ENCODE measurements at regions not wholly inside any gene's neighbourhood (a gene's known extent, or its start where the extent isn't known, plus 50 kb on each side); places are given as distances from the start of the nearest gene placed in this dataset.

DNA sequence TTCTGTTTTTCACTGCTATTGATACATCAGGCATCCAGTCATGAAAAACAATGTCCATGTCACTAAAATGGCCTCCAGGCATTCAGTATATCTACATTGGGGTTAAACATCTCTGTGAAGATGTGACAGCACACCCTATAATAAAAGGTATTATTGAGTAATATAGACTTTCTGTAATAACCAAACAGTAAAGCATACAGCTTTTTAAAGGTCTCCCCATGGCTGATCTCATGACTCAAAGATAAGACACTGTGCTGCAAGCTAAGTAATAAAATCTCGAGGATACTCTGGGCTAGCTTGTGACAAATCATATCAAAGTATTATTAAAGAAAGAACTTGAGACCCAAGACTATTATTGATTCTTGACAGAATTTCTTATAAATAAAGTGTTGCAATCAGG is 613.1 kb upstream of the PKN2 start:
- H3K4me3 ChIP-seq (ENCODE audit: low read depth, low read length, poor library complexity, severe bottlenecking) = no peak overlapping the region
- H3K79me2 ChIP-seq (ENCODE audit: insufficient read depth, low read depth, low read length) = no peaks in the 10 kb centered on the region
- H3K36me3 ChIP-seq (ENCODE audit: insufficient read depth, low read length) = no peaks in the 10 kb centered on the region
- DNase-seq (ENCODE audit: low spot score) = no peak
- ChIA-PET POLR2A (interaction anchor here (0.9 kb wide), 1 partner anchor 24 kb away, joined by 4 read pairs; no protein-coding TSS in a partner anchor), CTCF (ENCODE audit: unreplicated experiment) (no interaction called here)
- H2AFZ ChIP-seq (ENCODE audit: low read length) = no peak overlapping the region
- H3K4me1 ChIP-seq (ENCODE audit: insufficient read depth, low read length, poor library complexity, severe bottlenecking) = no peaks in the 10 kb centered on the region
- BruUV-seq (replicated peaks) = no TSS peak
- no peaks in the 10 kb centered on the region for H3K9me3 ChIP-seq (ENCODE audit: low read length)
- no peak overlapping the region for H3K4me2 ChIP-seq (ENCODE audit: low read length)
- no peak for TF ChIP-seq EZH2phosphoT487 (IDR thresholded peaks at IDR 0.05; ENCODE audit: borderline replicate concordance, low read depth, low read length)
- TF ChIP-seq, protein P1, sequence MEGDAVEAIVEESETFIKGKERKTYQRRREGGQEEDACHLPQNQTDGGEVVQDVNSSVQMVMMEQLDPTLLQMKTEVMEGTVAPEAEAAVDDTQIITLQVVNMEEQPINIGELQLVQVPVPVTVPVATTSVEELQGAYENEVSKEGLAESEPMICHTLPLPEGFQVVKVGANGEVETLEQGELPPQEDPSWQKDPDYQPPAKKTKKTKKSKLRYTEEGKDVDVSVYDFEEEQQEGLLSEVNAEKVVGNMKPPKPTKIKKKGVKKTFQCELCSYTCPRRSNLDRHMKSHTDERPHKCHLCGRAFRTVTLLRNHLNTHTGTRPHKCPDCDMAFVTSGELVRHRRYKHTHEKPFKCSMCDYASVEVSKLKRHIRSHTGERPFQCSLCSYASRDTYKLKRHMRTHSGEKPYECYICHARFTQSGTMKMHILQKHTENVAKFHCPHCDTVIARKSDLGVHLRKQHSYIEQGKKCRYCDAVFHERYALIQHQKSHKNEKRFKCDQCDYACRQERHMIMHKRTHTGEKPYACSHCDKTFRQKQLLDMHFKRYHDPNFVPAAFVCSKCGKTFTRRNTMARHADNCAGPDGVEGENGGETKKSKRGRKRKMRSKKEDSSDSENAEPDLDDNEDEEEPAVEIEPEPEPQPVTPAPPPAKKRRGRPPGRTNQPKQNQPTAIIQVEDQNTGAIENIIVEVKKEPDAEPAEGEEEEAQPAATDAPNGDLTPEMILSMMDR (conservative IDR thresholded peaks at IDR 0.05; ENCODE audit: low read length) = no peak
- H3K27ac ChIP-seq (ENCODE audit: low read depth, low read length, poor library complexity, severe bottlenecking) = no peak overlapping the region
- no peaks in the 10 kb centered on the region for H4K20me1 ChIP-seq (ENCODE audit: insufficient read depth, low read length)
- intact Hi-C loops (cut with micrococcal nuclease; ENCODE audit: unreplicated experiment) = no loop called here
- no peaks in the 10 kb centered on the region for H3K9me2 ChIP-seq (ENCODE audit: insufficient read depth, low read length)

DNA sequence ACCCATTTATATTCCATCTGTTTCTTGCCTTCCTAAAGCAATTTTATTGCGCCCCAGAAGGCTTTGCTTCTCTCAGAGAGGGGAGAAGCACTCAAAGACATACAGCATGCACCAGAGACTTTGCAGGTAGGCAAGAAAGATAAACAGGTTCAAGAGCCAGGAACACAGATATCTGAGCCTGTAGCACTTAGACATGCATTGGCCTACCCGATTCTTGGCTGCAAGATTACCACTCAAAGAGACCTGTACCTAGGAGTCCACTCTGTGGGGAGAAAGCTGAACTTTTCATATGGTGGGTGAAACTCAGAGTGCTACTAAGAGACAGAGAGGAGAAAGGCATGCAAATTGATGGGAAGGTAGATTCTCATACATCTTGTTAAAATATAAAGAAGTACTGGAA is 609.4 kb upstream of the PKN2 start:
- CTCF ChIA-PET (ENCODE audit: unreplicated experiment) = no interaction called here
- no peak overlapping the region for H3K4me2 ChIP-seq (ENCODE audit: low read length)
- TF ChIP-seq EZH2phosphoT487 (IDR thresholded peaks at IDR 0.05; ENCODE audit: borderline replicate concordance, low read depth, low read length) = no peak
- TF ChIP-seq, protein P1 (conservative IDR thresholded peaks at IDR 0.05; ENCODE audit: low read length) = no peak

DNA sequence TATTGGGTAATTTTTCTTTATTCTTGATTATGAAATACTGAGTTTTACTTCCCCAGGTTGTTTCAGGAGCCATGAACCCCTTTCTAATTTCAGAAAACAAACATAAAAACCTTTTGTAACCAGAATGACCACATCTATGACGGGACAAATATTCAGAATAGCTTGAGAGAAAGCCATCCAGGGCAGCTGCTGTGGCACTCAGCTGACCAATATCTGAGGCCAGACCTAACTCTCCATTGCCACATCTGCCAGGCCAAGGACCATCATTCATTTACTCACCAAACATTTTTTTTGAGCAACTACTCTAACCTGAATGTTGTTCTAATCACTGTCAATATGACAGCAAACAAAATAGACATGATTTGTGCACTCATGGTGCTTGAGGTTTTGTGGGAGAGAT is 608.3 kb upstream of the PKN2 start:
- TF ChIP-seq, protein P1 (conservative IDR thresholded peaks at IDR 0.05; ENCODE audit: low read length) = no peak
- no peak for TF ChIP-seq EZH2phosphoT487 (IDR thresholded peaks at IDR 0.05; ENCODE audit: borderline replicate concordance, low read depth, low read length)

More for the DNA sequence above, 609.4 kb upstream of the PKN2 start:
- no peak overlapping the region for H3K27ac ChIP-seq (ENCODE audit: low read depth, low read length, poor library complexity, severe bottlenecking)
- DNase-seq (ENCODE audit: low spot score) = no peak
- H3K79me2 ChIP-seq (ENCODE audit: insufficient read depth, low read depth, low read length) = no peaks in the 10 kb centered on the region
- no TSS peak for BruUV-seq (replicated peaks)
- no peaks in the 10 kb centered on the region for H4K20me1 ChIP-seq (ENCODE audit: insufficient read depth, low read length)
- no peaks in the 10 kb centered on the region for H3K9me3 ChIP-seq (ENCODE audit: low read length)
- no peaks in the 10 kb centered on the region for H3K36me3 ChIP-seq (ENCODE audit: insufficient read depth, low read length)
- H3K4me3 ChIP-seq (ENCODE audit: low read depth, low read length, poor library complexity, severe bottlenecking) = no peak overlapping the region
- no peaks in the 10 kb centered on the region for H3K4me1 ChIP-seq (ENCODE audit: insufficient read depth, low read length, poor library complexity, severe bottlenecking)
- H3K9me2 ChIP-seq (ENCODE audit: insufficient read depth, low read length) = no peaks in the 10 kb centered on the region
- intact Hi-C loops (cut with micrococcal nuclease; ENCODE audit: unreplicated experiment) = no loop called here
- POLR2A ChIA-PET = no interaction called here
- no peak overlapping the region for H2AFZ ChIP-seq (ENCODE audit: low read length)

More for the DNA sequence above, 608.3 kb upstream of the PKN2 start:
- CTCF ChIA-PET (ENCODE audit: unreplicated experiment) = no interaction called here
- Histone ChIP-seq H3K27ac (ENCODE audit: low read depth, low read length, poor library complexity, severe bottlenecking) (no peak overlapping the region), H2AFZ (ENCODE audit: low read length) (no peak overlapping the region), H3K36me3 (ENCODE audit: insufficient read depth, low read length) (no peaks in the 10 kb centered on the region), H3K4me3 (ENCODE audit: low read depth, low read length, poor library complexity, severe bottlenecking) (no peak overlapping the region), H3K4me1 (ENCODE audit: insufficient read depth, low read length, poor library complexity, severe bottlenecking) (no peaks in the 10 kb centered on the region), H3K9me2 (ENCODE audit: insufficient read depth, low read length) (no peaks in the 10 kb centered on the region), H4K20me1 (ENCODE audit: insufficient read depth, low read length) (no peaks in the 10 kb centered on the region), H3K79me2 (ENCODE audit: insufficient read depth, low read depth, low read length) (no peaks in the 10 kb centered on the region), H3K9me3 (ENCODE audit: low read length) (no peaks in the 10 kb centered on the region), H3K4me2 (ENCODE audit: low read length) (no peak overlapping the region)
- no TSS peak for BruUV-seq (replicated peaks)
- intact Hi-C loops (cut with micrococcal nuclease; ENCODE audit: unreplicated experiment) = no loop called here
- no peak for DNase-seq (ENCODE audit: low spot score)
- POLR2A ChIA-PET = interaction anchor here (1.1 kb wide), 1 partner anchor 36 kb away, joined by 3 read pairs; no protein-coding TSS in a partner anchor

All from OCI-LY7 (cell line).